ENCODE measurements at regions not wholly inside any gene's neighbourhood (a gene's known extent, or its start where the extent isn't known, plus 50 kb on each side); places are given as distances from the start of the nearest gene placed in this dataset.
A peak's percentile ranks its signal among the peaks of the same experiment; 100 is the strongest.
"Not testable (repeated sequence)": the region's sequence is repeated elsewhere in the genome, so short reads cannot be mapped to it uniquely, and the experiment has no call there.

GRCh38 chr5:148880197-148880596 is 53.8 kb downstream of the ADRB2 start:
- WGBS, 10 experiments, result 0 to 50% (median 33%) methylated on average over 1 of the region's 1 CpG; no CpG with 5 or more reads in 5 of the 10 experiments
- no peak overlapping the region for H3K27ac ChIP-seq
- in situ Hi-C loops (cut with MboI; ENCODE audit: low pct_unique_long_range_greater_than_20kb in 2 of 9, low sequenced_read_pairs in 9 of 9, unreplicated experiment in 9 of 9), result no loop called here

DNA sequence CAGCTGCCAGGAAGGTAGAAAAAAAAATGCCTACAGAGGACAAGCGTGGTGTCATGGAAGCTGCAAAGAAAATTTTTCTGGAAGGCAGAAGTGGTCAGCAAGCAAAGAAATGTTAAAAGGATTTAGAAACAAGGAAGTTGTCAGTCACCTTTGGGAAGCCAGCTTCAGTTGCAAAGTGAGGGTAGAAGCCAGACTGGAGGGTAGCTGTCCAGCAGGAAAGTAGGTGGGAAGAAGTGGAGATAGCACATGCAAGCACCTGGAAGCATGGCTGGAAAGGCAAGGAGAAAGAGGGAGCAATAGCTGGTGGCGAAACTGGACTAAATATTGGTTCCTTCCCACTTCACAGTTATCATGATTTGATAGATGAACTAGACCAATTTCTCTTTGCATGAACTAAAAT is 54.3 kb downstream of the ADRB2 start:
- Histone ChIP-seq H3K4me3 (no peak overlapping the region), H3K4me1 (replicated peaks in 1 of 2) (no peaks in the 10 kb centered on the region), H3K27ac (no peak overlapping the region)
- in situ Hi-C loops (cut with MboI; ENCODE audit: low pct_unique_long_range_greater_than_20kb in 2 of 9, low sequenced_read_pairs in 9 of 9, unreplicated experiment in 9 of 9), result no loop called here
- ATAC-seq (replicated peaks in 6 of 8), result no peak
- WGBS, 10 experiments, result 49 to 100% (median 73%) methylated on average over 1 to 2 of the region's 2 CpGs

More at GRCh38 chr5:148880197-148880596, 53.8 kb downstream of the ADRB2 start:
- H3K4me3 ChIP-seq, result no peak overlapping the region
- H3K4me1 ChIP-seq (replicated peaks in 1 of 2), result no peaks in the 10 kb centered on the region
- ATAC-seq (replicated peaks in 6 of 8), result no peak

GRCh38 chr5:148882332-148882731 is 55.9 kb downstream of the ADRB2 start:
- no peak for ATAC-seq (replicated peaks in 6 of 8)
- no peak overlapping the region for H3K4me3 ChIP-seq
- H3K27ac ChIP-seq, result no peak overlapping the region
- WGBS, 10 experiments, result 40 to 100% (median 67%) methylated on average over 1 to 2 of the region's 2 CpGs; no CpG with 5 or more reads in 1 of the 10 experiments
- H3K4me1 ChIP-seq (replicated peaks in 1 of 2), result no peaks in the 10 kb centered on the region
- in situ Hi-C loops (cut with MboI; ENCODE audit: low pct_unique_long_range_greater_than_20kb in 2 of 9, low sequenced_read_pairs in 9 of 9, unreplicated experiment in 9 of 9), result no loop called here

DNA sequence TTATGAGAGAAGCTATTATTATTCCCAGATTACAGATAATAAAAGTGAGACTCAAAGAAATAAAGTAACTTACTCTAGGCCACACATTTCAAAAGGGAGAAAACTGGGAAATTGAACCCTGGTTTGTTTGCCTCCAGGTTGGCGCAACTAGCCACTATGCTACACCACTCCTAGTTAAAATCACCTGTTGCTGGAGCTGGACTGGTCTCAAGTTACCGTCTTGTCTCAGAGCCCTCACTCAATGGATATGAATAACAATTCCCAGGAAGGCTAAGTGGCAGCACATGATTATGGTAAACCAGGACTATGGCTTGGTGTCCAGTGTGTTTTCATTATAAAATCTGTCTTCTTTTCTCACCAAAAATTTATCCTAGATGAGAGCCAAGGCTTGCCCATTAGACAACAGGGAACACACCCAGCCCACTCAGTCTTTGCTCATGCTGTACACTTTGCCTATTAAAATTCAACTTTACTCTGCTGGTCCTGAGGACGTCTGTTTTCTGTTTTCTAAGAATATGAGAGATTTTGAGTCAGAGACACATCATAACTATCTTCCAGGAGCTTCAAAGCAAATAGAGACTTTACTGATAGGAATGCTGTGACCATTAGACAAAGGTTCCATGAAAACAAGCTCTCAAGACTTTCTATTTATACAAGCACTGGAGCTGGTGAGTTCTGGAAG is 58.1 kb downstream of the ADRB2 start:
- 0 to 85% (median 66%) methylated on average over 1 to 3 of the region's 3 CpGs; no CpG with 5 or more reads in 2 of the 10 experiments for WGBS, 10 experiments
- no peak for ATAC-seq (replicated peaks in 6 of 8)
- in situ Hi-C loops (cut with MboI; ENCODE audit: low pct_unique_long_range_greater_than_20kb in 2 of 9, low sequenced_read_pairs in 9 of 9, unreplicated experiment in 9 of 9), result no loop called here

DNA sequence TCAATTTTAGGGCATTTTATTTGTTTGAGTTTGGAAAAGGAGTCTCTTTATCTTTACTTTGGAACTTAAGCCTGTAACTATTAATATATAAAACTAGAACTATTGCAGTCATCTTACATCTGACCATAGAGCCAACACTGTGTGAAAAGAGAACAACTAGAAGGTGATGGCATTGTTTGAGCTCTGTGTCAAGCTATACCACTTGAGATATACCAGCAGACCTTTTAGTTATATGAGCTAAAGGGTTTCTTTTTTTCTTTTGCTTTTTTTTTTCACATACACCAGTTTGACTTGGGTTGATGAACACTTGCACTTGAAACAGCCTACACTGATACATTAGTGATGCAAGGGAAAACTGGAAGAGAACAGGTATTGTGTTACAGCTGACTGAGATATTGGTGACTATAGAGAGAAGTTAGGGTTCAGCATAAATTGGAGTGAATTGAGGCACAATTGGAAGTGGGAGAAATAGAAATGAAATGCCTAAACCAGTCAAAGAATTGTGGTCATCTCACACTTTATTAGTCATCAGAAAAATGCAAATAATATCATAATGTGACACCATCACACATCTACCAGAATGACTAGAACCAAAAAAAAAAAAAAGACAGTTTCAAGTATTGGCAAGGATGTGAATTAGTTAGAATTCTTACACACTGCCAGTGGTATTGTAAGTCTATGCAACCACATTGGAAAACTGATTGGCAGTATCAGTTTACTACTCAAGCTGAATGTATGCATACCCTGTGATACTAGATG is 60.9 kb downstream of the ADRB2 start:
- Histone ChIP-seq H3K27ac (no peak overlapping the region), H3K4me1 (replicated peaks in 1 of 2) (no peaks in the 10 kb centered on the region), H3K4me3 (no peak overlapping the region)
- ATAC-seq (replicated peaks in 6 of 8), result no peak
- in situ Hi-C loops (cut with MboI; ENCODE audit: low pct_unique_long_range_greater_than_20kb in 2 of 9, low sequenced_read_pairs in 9 of 9, unreplicated experiment in 9 of 9), result no loop called here

More for the DNA sequence above, 58.1 kb downstream of the ADRB2 start:
- H3K27ac ChIP-seq, result no peak overlapping the region
- no peak overlapping the region for H3K4me3 ChIP-seq
- no peaks in the 10 kb centered on the region for H3K4me1 ChIP-seq (replicated peaks in 1 of 2)

- WGBS, 10 experiments, result 0 to 100% (median 67%) methylated on average over 1 to 4 of the region's 5 CpGs
- H3K4me3 ChIP-seq; H3K27ac ChIP-seq; H3K4me1 ChIP-seq (replicated peaks in 1 of 2); in situ Hi-C loops (cut with MboI; ENCODE audit: low pct_unique_long_range_greater_than_20kb in 2 of 9, low sequenced_read_pairs in 9 of 9, unreplicated experiment in 9 of 9); ATAC-seq (replicated peaks in 6 of 8): not testable (repeated sequence)
Observed at GRCh38 chr5:148889936-148890335, 63.5 kb downstream of the ADRB2 start.

DNA sequence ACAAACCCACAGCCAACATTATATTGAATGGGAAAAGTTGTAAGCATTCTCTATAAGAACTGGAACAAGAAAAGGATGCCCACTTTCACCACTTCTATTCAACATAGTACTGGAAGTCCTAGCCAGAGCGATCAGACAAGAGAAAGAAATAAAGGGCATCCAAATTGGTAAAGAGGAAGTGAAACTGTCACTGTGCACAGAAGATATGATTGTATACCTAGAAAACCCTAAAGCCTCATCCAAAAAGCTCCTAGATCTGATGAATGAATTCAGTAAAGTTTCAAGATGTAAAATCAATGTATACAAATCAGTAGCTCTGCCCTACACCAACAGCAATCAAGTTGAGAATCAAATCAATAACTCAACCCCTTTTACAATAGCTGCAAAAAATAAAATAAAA is 69.0 kb downstream of the ADRB2 start:
- H3K27ac ChIP-seq; H3K4me1 ChIP-seq (replicated peaks in 1 of 2); in situ Hi-C loops (cut with MboI; ENCODE audit: low pct_unique_long_range_greater_than_20kb in 2 of 9, low sequenced_read_pairs in 9 of 9, unreplicated experiment in 9 of 9); H3K4me3 ChIP-seq; ATAC-seq (replicated peaks in 6 of 8): not testable (repeated sequence)
- WGBS, 10 experiments, result 86 to 100% (median 91%) methylated on average over 1 of the region's 1 CpG; no CpG with 5 or more reads in 5 of the 10 experiments

GRCh38 chr5:148897842-148898241 is 71.4 kb downstream of the ADRB2 start:
- Histone ChIP-seq H3K27ac (no peak overlapping the region), H3K4me1 (replicated peaks in 1 of 2) (no peaks in the 10 kb centered on the region), H3K4me3 (no peak overlapping the region)
- ATAC-seq (replicated peaks in 6 of 8), result no peak
- 11 to 90% (median 80%) methylated on average over 1 to 8 of the region's 9 CpGs; no CpG with 5 or more reads in 1 of the 10 experiments for WGBS, 10 experiments
- in situ Hi-C loops (cut with MboI; ENCODE audit: low pct_unique_long_range_greater_than_20kb in 2 of 9, low sequenced_read_pairs in 9 of 9, unreplicated experiment in 9 of 9), result no loop called here

DNA sequence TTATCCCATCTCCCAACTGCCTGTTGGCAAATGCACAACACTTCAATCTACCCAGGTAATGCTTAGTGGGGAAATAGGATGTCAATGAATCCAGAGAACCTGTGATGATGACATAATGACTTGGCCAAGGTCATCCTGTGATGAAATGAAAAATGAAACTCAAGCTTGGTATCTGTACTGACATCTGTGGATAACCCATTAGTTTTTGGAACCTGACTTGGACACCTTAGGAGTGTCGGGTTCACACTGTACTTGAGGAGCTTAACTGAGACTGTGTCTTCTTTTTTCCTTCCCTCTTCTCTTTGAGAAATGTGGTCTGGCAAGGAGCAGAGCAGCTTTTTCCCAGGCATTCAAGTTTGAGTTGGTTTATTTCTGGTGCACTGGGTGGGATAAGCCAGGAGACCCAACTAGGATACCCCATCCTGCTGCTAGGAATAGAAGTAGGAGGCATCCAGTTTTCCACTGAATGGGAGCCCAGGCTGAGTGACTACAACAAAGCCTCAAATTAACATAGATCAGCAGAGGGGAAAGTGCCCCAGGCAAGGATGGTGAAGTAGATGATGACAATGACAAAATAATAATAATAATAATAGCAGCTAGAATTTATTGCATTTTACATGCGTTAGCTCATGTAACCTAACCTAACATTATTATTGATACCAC is 72.1 kb downstream of the ADRB2 start:
- 0 to 100% (median 75%) methylated on average over 1 to 2 of the region's 2 CpGs; no CpG with 5 or more reads in 2 of the 10 experiments for WGBS, 10 experiments

DNA sequence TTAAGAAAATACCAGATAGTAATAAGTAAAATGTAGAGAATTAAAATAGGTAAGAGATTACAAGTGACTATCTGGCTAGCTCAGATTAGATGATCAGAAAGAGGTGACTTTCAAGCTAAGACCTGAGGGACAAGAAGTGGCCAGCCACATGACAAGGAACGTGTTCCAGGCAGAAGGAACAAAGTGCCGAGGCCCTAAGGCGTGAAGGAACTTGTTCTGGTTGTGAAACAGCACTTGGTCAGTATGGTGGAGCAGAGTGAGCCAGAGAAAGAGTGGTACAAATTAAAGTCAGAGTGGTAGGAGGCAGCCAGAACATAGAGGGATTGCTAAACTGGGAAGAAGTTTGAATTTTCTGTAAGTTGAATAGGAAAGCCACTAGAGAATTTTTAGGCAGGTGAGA is 73.6 kb downstream of the ADRB2 start:
- in situ Hi-C loops (cut with MboI; ENCODE audit: low pct_unique_long_range_greater_than_20kb in 2 of 9, low sequenced_read_pairs in 9 of 9, unreplicated experiment in 9 of 9), result no loop called here
- 27 to 88% (median 60%) methylated on average over 1 to 3 of the region's 3 CpGs; no CpG with 5 or more reads in 2 of the 10 experiments for WGBS, 10 experiments
- no peaks in the 10 kb centered on the region for H3K4me1 ChIP-seq (replicated peaks in 1 of 2)
- no peak for ATAC-seq (replicated peaks in 6 of 8)
- no peak overlapping the region for H3K4me3 ChIP-seq
- H3K27ac ChIP-seq, result no peak overlapping the region

More for the DNA sequence above, 72.1 kb downstream of the ADRB2 start:
- Histone ChIP-seq H3K4me3 (no peak overlapping the region), H3K27ac (no peak overlapping the region), H3K4me1 (replicated peaks in 1 of 2) (no peaks in the 10 kb centered on the region)
- in situ Hi-C loops (cut with MboI; ENCODE audit: low pct_unique_long_range_greater_than_20kb in 2 of 9, low sequenced_read_pairs in 9 of 9, unreplicated experiment in 9 of 9), result no loop called here
- peak in 1 of 8 experiments; percentile 49 for ATAC-seq (replicated peaks in 6 of 8)

- no peak for ATAC-seq (replicated peaks in 6 of 8)
- H3K27ac ChIP-seq, result no peak overlapping the region
- 18 to 63% (median 48%) methylated on average over 1 to 2 of the region's 2 CpGs; no CpG with 5 or more reads in 4 of the 10 experiments for WGBS, 10 experiments
- no peaks in the 10 kb centered on the region for H3K4me1 ChIP-seq (replicated peaks in 1 of 2)
- no peak overlapping the region for H3K4me3 ChIP-seq
- in situ Hi-C loops (cut with MboI; ENCODE audit: low pct_unique_long_range_greater_than_20kb in 2 of 9, low sequenced_read_pairs in 9 of 9, unreplicated experiment in 9 of 9), result no loop called here
Observed at GRCh38 chr5:148902478-148902877, 76.1 kb downstream of the ADRB2 start.

GRCh38 chr5:148903587-148903986 is 77.2 kb downstream of the ADRB2 start:
- no peaks in the 10 kb centered on the region for H3K4me1 ChIP-seq (replicated peaks in 1 of 2)
- ATAC-seq (replicated peaks in 6 of 8), result no peak
- H3K27ac ChIP-seq, result no peak overlapping the region
- in situ Hi-C loops (cut with MboI; ENCODE audit: low pct_unique_long_range_greater_than_20kb in 2 of 9, low sequenced_read_pairs in 9 of 9, unreplicated experiment in 9 of 9), result no loop called here
- no peak overlapping the region for H3K4me3 ChIP-seq
- WGBS, 10 experiments, result 0 to 100% (median 86%) methylated on average over 1 to 2 of the region's 2 CpGs; no CpG with 5 or more reads in 2 of the 10 experiments

DNA sequence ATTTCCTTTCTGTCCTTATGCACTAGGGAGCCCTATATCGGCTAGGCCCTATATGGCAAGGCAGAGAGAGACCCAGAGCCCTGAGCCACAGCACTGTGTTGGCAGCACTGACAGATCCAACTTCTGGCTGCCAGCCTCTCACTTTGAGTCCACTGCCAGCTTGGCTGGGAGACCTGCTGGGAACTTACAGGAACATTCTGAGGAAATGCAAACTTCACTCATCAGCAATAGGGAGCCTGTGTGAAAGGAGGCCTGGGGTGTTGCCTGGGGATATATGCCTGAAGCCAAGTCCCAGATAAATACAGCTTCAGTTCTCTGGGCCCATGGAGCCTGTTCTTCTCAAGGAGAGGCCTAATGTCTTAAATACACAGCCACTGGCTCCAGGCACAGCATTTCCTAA is 78.0 kb downstream of the ADRB2 start:
- peak in 2 of 8 experiments; percentile 14 to 82 for ATAC-seq (replicated peaks in 6 of 8)
- no peak overlapping the region for H3K4me3 ChIP-seq
- H3K4me1 ChIP-seq (replicated peaks in 1 of 2), result no peaks in the 10 kb centered on the region
- in situ Hi-C loops (cut with MboI; ENCODE audit: low pct_unique_long_range_greater_than_20kb in 2 of 9, low sequenced_read_pairs in 9 of 9, unreplicated experiment in 9 of 9), result no loop called here
- H3K27ac ChIP-seq, result no peak overlapping the region
- WGBS, 10 experiments, result 20 to 86% (median 80%) methylated on average over 1 of the region's 1 CpG; no CpG with 5 or more reads in 5 of the 10 experiments
